ENCODE measurements at regions not wholly inside any gene's neighbourhood (a gene's known extent, or its start where the extent isn't known, plus 50 kb on each side); places are given as distances from the start of the nearest gene placed in this dataset.
A peak's percentile ranks its signal among the peaks of the same experiment; 100 is the strongest.
"Not testable (repeated sequence)": the region's sequence is repeated elsewhere in the genome, so short reads cannot be mapped to it uniquely, and the experiment has no call there.

DNA sequence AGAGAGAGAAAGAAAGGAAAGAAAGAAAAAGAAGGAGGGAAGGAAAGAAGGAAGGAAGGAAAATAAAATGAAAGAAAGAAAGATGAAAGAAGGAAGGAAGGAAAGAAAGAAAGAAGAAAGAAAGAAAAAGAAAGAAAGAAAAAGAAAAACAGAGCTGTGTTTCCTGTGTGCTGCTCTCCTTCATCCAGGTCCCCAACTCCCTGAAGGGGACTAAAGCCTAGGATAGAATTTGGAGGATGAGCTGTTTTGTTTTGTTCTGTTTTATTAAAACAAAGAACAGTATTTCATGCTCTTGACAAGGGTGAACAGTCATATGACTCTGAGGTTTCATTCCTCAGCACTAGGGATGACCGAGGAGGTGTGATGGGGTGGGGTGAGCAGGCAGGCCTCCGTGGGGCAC is 164.8 kb upstream of the NDN start:
- no peak for DNase-seq

DNA sequence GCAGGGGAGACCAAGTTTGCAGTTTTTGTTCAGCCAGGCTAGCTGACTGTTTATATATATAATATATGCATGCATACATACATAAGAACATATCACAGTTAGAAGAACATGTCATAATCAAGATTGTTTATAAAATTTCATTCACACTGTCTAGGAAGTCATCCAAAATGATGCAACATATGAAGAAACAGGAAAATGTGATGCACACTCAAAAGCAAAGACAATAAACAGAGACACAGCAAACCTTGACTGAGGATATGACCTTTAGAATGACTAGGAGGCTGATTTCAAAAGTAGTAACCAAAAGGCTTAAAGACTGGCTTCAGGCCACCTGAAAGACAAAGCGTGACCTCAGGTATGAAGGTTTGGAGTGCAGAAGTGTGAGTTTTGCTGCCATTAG is 166.2 kb upstream of the NDN start:
- no peak for DNase-seq

DNA sequence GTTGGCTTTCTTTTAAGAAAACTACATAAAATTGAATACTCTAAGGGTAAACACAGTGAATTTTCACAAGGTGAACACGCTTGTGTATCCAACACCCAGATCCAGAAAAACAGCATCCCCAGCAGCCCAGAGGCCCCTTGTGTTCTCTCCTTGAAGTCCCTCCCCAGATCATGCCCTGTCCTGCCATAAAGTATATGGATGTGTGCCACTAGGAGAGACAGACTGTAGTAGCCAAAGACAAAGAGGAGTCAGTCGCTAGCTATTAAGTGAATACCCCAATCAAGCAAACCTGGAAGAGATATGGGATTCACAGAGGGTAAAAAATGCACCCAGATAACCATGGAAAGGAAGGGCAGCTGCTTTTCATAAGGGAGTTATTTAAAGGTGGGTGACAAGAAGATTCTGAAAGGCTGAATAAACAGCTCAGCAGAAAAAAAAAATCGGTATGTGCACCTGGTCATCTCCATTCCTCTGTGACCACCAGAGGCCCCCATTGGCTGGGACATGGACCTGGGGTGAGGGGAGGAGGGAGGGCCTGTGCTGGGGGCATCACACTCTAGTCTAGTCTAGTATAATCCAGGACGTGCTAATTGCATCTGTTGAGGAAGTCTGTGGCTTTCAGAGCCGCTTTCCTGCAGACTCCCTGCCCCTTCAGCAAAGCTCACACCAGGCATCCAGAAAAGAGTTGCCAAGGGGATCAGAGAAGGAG is 167.3 kb upstream of the NDN start:
- no peak for DNase-seq

DNA sequence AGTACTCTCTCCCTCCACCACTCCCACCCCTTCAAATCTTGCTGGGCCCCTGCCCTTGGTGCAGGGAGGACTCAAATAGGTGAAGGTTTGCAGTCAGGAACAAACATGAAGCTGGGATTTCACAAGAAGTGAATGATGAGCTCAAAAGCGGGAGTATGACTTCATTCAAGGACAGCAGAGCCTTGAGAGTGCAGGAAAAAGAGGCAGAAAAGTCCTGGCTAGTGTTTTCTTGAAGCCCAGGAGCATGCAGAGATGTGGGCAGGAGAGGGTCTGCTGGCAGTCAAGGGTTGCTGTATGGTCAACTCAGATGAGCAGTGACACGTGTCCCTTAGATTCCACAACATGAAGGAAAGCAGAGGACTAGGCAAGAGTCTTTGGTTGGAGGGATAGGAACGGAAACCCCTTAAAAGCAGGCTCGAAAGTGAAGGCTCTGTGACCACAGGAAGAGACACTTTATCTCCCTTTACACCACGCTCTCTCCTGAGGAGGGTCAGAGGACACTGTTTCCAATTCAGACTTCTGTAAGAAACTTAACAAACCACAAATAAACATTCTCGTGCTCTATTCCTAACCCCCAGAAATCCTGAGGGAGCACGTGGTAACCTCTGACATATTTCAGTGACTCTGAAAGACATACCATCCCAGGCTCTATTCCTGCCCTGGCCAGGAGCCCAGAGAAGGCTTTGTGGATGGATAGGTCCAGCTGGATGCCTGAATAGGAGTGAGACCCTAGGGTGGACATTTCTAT is 168.0 kb upstream of the NDN start:
- DNase-seq: no peak

DNA sequence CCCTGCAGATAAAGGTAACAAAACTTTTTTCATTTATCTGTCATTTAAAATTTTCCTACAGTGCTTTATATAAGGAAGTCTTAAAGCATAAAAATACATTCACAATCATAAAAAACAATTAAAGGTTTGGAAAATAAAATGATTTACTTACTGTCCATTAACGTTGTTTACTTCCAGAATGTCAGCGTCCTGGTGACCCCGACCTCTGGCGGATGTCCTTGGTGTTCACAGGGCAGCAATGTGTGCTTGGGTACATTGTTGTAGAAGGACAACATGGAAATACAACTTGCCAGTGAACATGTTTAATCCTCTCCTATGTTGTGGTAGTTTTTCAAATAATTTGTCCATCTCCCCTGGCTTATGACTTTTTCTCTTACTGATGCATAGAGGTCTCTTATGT is 168.8 kb upstream of the NDN start:
- no peak for DNase-seq

DNA sequence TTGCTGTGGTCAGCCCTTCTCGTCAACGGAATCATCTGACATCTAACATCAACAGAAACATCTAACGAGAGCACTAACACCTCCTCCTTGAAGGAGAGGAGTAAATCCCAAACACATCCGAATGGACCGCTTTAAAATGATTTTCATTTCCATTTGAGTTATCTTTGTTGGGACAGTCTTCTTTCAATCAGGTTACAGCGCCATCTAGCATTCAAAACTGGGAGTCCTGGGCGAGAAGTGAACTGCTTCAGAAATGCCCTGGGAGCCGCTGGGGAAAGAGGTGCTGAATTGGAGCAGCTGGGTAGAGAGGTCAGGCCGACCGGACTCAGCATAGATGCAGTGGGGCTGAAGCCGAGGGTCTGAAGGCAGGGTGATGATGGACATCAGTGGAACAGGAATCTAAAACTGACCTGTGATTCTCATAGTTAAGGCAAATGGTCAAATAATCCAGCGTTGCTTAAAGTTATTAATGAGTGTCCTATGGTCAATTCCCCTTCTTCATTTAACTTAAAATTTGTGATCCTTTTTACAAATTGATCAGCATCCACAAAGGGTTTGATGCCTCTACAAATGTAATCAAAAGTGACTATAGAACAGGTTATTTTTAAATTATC is 170.0 kb upstream of the NDN start:
- peak; percentile 78 for DNase-seq

DNA sequence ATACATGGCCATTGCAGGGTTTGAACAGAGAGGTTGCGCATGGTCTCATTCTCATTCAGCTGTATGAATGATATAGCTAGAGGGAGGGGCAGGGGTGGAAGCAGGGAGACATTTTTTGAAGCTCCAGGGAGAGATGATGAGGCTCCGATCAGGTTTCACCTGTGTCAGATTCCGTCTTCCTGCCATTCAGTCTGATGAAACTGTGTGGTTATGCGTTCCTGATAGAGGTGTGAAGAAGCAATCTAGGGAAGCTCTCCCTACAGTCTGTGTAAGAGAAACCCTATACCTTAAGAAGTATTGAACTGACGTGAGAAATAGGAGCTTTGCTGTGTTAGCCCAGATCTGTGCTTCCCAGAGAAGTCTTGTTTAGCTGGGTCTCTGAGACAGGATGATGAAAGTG is 171.9 kb upstream of the NDN start:
- DNase-seq: no peak

DNA sequence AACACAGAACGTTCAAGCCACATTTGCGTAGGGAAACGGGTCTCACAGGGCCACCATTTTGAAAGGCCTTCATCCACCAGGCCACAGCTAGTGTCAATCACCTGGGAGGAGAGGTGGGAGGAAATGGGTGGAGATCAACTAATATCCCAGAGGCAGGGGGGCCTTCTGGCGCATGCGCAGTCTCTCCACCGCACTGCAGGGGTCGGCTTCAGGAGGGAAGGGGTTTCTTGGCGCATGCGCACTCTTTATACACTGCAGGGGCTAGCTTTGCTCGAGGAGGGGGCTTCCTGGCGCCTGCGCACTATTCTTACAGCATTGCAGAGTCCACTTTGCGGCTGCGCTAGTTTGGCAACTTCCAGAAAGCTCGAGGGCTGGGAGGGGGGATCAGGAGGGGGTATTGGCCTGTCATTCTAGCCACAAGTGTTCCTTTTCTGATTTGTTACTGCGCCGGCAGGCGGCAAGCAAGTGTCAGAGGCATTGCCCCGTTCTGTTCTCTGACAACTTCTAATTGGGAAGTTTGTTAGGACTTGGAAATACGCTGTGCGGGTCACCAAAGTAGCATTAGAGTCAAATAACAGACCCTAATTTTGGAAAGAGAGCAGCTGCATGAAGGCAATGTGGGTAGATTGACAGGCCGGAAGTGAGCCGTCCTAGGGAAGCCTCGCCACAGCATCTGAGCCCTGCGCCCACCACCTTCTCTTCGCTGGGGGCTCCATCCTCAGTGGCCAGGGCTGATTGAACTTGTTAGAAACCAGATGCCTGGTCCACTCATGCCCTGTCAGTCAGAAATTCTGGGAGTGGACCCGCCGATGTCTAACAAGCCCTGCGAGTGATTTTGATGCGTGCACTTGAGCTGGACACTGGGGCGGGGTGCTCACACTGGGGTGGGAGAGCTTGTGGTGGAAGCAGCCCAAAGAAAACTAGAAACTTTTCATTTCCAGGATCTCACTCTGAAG is 173.5 kb upstream of the NDN start:
- DNase-seq: peak; percentile 81

DNA sequence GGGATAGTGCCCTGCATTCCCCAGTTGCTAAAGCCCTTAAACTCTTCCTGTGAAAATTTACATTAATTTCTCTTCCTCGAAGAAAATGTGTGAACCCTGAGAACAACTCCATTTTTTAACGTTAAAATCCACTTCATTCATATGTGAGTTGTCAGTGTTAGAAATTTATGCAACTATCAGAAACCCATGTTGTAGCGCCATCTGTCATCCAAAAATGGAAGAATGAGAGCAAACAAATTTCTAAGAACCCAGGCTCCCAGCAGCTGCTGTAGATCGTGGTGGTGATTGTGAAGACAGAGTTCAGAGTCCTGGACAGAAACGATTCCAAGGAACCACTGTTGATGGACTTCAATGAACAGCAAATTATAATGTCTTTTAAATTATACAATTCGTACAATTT is 179.7 kb upstream of the NDN start:
- no peak for DNase-seq

DNA sequence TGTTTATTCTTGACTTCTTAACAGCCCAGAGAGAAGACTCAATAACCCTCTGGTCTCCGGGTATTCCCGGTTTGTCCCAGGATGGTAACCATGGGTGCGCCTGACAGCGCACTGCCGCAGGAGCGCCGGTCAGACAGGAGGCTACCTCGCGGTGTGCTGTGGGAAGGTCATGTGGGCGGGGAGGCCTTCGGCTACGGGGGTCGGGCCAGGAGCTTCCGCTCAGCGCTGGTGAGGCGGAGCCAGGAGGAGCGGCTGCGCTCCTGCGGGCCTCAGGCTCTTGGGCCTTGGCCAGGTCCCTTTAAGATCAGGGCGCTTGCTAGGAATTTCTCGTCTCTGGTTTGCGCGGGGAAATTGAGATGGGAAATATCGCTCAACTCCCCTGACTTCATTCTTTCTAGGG is 182.3 kb upstream of the NDN start:
- DNase-seq: peak; percentile 93

DNA sequence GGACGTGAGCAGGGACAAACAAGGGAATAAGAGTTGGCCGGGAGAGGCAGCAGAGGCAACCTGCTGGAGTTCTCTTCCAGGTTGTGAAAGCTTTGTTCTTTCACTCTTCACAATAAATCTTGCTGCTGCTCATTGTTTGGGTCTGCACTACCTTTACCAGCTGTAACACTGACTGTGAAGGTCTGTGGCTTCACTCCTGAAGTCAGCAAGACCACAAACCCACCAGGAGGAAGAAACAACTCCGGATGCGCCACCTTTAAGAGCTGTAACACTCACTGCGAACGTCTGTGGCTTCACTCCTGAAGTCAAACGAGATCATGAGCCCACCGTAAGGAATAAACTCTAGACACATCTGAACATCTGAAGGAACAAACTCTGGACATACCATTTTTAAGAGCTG is 186.5 kb upstream of the NDN start:
- DNase-seq: not testable (repeated sequence)

DNA sequence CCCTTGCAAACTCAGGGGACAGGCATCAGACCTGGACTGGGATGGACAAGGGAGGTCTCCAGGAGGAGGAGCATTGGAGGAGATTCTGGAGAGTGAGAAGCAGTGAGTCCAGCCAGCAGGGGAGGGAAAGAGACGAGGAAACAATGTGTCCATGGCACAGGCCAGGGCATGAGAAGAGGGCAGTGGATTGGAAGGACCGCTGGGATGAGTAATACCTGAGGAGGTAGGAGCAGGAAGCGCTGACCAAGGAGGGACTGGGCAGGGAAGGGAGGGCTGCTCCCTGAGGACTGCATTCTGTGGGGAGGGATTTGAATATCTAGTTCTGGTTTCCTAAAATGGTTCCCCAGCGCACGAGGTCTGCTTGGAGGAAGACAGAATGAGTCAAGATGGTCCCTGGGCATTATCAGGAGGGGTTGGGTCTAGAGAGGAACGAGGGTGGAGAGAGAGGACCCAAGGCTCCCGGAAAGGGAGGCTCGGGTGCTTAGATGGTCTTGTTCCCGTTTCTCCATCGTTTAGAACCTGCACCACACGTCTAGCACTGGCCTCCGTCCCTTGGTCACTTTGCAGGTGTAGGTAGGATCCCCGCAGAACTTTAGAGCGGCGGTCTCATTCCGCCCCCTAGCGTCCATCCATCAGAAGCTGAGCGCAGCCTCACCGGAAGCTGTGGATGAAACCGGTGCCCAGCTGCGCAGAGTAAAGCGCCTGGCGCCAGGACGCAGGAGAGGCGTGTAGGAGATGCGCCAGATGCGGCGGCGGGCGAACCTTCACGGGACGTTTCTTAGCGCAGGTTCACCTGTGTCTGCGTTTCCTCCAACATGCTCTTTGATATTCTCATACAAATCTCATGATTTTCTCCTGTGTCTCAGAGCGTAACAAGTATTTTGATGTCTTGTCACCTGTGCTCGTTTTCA is 190.7 kb upstream of the NDN start:
- DNase-seq: peak; percentile 83

DNA sequence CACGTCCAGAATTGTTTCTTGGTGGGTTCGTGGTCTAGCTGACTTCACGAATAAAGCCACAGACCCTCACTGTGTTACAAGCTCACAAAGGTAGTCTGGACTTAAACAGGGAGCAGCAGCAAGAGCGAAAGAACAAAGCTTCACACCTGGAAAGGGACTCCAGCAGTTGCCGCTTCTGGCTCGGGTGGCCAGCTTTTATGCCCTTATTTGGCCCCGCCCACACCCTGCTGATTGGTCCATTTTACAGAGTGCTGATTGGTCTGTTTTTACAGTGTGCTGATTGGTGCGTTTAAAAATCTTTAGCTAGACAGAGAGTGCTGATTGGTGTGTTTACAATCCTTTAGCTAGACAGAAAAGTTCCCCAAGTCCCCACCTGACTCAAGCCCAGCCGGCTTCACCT is 194.2 kb upstream of the NDN start:
- no peak for DNase-seq

DNA sequence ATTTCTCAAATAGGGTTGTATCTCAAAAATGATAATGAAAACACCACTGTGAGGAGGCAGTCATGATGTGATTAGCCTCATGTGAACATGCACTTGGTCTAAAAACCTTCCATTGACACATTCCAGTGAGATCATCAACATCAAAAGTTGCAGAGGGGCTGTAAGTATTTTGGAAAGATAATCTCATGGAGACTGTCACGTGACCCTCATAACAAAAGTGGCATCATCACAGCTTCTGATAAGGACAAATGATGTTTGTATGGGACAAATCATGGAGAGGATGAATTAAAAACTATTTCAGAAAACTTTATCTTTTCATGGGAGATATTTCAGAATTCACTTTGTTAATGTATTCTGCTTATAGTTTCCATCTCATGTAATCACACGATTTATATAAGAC is 203.1 kb upstream of the NDN start:
- DNase-seq: no peak

DNA sequence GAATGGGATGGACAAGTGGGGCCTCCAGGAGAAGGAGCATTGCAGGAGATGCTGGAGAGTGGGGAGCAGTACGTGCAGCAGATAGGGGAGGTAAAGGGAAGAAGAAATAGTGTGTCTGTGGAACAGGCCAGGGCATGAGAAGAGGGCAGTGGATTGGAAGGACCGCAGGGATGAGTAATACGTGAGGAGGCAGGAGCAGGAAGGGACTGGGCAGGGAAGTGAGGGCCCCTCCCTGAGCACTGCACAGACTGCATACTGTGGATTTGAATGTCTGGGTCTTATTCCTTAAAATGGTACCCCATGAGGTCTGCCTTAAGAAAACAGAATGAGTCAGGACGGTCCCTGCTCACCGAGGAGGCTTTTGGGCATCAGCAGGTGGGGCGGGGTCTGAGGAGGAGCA is 210.0 kb upstream of the NDN start:
- DNase-seq: no peak

DNA sequence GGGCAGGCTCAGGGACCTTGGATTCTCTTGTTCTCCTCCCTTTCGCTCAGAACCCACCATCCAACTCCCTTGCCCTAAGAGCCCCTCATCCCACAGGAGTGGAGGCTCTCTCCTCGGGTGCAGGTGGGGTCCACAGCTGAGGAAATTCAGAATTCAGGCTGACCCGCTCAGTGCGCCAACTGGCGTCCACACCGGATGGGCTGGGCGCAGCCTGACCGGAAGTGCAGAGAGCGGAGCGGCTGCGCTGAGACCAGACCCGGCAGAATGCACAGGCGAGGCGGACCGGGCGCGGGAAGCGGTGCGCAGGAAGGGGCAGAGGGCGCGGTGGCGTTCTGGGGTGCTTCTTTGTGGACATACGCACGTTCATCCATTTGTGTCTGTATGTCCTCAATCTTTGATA is 210.4 kb upstream of the NDN start:
- DNase-seq: no peak

DNA sequence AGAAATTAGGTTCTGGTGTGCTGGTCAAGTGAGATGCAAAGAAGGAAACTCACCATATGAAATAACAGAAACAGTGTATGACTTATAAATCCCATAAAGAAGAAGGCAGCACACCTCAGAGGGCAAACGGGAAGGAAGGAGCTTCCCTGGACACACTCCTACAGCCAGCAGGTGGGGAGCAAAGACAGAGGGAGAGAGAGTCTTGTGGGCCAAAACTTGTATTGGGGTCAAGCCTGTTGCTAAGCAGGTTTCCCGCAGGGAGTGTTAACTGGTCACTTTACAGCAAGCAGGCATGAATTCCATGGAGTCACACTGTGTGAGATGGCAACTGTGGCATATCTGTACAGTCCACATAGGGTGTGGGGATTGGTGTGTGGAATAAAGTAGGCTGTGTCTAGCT is 222.9 kb upstream of the NDN start:
- no peak for DNase-seq

DNA sequence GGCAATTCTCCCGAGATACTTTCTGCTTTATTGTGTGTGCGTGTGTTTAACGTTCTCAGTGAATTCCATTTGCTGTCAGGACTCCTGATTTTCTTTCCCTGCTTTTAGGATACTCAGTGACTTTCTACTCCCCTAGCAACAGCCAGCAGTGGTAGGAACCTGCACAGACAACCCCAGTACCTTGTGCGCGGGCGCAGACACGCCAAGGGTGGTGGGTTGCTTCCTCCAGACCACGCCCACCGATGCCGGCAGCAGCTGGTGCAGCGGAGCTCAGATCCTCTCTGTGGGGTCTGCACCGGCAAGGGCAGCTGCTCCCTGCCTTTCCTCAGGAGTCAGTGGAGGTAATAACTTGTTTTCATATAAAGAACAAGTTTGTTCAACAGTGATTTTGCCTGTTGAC is 225.1 kb upstream of the NDN start:
- peak; percentile 77 for DNase-seq

DNA sequence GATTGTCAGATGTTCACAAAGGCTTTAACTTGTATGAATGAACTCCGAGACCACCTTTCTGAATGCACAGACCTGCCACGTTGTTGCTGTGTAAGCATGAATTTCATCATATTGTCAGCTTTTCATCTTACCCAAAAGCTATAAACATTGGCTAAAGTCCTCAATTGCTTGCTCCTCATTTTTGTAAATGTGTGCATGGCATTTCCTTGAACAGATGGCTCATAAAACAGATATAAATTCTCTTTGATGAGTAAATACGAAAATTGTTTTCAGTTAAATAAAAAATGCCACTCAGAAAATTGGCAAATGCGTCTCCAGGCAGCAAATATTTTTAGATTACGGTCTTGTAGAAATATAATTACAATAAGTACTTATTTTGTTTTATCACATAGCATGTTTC is 226.0 kb upstream of the NDN start:
- DNase-seq: no peak

DNA sequence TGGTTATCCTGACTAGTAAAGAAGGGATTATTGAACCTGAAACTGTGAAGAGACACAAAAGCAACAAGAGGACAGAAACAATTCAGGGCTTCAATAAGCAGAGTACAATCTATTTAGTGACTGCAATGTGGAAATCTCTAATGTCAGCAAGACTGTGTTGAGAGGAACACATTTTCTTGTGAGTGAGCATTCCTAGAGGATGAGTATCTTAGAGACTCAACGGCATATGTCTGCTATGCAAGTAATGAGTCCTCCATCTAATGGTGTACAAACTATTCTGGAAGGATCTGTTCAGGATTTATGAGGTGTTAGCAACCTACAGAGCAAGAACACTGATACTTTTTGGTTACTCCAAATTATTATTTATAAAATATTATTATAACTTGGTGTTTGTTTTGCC is 226.5 kb upstream of the NDN start:
- DNase-seq: no peak

DNA sequence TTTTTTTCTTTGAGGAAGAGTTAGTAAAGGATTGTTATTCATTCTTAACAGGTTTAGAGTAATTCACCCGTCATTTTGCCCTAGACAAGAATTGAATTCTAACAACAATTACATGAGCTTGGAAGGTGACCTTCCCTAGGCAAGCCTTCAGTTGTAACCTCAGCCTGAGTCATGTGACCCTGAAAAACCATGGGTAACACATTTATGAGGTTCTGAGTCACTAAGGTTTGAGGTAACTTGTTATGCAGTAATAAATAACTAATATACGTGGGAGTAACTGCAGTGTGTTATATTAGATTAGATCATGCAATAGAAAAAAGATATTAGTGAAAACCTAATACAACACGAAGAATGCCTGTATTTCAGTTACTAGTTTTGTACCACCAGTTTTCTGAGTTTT is 237.6 kb upstream of the NDN start:
- no peak for DNase-seq

DNA sequence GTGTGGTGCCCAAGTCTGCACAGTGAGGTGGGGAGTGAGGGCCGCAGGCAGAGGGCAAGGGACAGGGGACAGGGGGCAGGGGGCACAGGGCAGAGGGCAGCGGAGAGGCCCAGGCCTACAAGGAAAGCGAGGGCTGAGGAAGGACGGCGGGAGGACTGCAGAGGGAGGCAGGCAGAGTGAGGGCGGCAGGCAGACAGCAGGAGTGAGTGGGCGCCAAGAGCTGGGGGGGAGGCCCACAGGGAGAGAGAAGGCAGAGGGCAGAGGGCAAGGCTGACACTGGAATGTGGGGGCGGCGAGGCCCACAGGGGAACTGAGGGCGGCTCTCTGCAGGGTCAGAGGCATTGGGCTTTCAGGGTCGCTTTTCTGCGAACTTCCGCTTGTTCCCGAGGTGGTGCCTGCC is 267.8 kb upstream of the NDN start:
- DNase-seq: no peak
